Natural killer cell (primary cell): ENCODE measurements at regions not wholly inside any gene's neighbourhood (a gene's known extent, or its start where the extent isn't known, plus 50 kb on each side); places are given as distances from the start of the nearest gene placed in this dataset.

Experiments used
- ATAC-seq, 3 donors: fragments of 150-1000 bp in 2 of 3; fragments of 200-7000 bp in 1 of 3; cut with Tn5 transposase; 1 replicate in 1 of 3; 2 replicates in 2 of 3; pipeline ENCODE4 v1.10.0; 2021; ENCODE audit warnings: mild to moderate bottlenecking in 2 of 3, moderate library complexity in 2 of 3
- DNase-seq, 2 donors: peaks; one replicate each; pipeline versions ENCODE4 v3.0.0 to v3.0.0-alpha.2; 2013 to 2021; ENCODE audit warnings: mixed read lengths in 1 of 2
- H3K27ac ChIP-seq: one replicate; pipeline ENCODE4 v1.5.1; 2013; ENCODE audit warnings: mild to moderate bottlenecking, low read length
- H3K27me3 ChIP-seq: one replicate; pipeline ENCODE4 v1.6.1; 2013; ENCODE audit warnings: low read length; ENCODE audit not compliant: control insufficient read depth, insufficient read depth
- H3K36me3 ChIP-seq: one replicate; pipeline ENCODE4 v1.6.1; 2013; ENCODE audit warnings: low read length; ENCODE audit not compliant: control insufficient read depth, insufficient read depth
- H3K4me1 ChIP-seq: one replicate; pipeline ENCODE4 v1.6.1; 2013; ENCODE audit warnings: low read length; ENCODE audit not compliant: control insufficient read depth, insufficient read depth
- H3K4me3 ChIP-seq: one replicate; pipeline ENCODE4 v1.5.1; 2013; ENCODE audit warnings: low read length
- H3K9me3 ChIP-seq: one replicate; pipeline ENCODE4 v1.6.1; 2013; ENCODE audit warnings: low read length; ENCODE audit not compliant: control insufficient read depth, insufficient read depth
- H3K27ac Mint-ChIP-seq, 2 donors: one replicate each; pipeline ENCODE4 v1.8.0; 2022; ENCODE audit warnings: mild to moderate bottlenecking in 2 of 2, mixed read lengths in 2 of 2, moderate library complexity in 1 of 2
- H3K27me3 Mint-ChIP-seq, 2 donors: one replicate each; pipeline ENCODE4 v1.8.0; 2022; ENCODE audit warnings: low read depth in 2 of 2, mixed read lengths in 2 of 2
- H3K36me3 Mint-ChIP-seq: one replicate; pipeline ENCODE4 v1.8.0; 2022; ENCODE audit warnings: mixed read lengths
- H3K4me1 Mint-ChIP-seq, 2 donors: one replicate each; pipeline ENCODE4 v1.8.0; 2022; ENCODE audit warnings: mixed read lengths in 2 of 2
- H3K4me3 Mint-ChIP-seq: one replicate; pipeline ENCODE4 v1.8.0; 2022; ENCODE audit warnings: mild to moderate bottlenecking, moderate library complexity, mixed read lengths
- H3K9me3 Mint-ChIP-seq, 2 donors: one replicate each; pipeline ENCODE4 v1.8.0; 2022; ENCODE audit warnings: mixed read lengths in 2 of 2
- CTCF ChIP-seq: fragments of 200-600 bp; IDR thresholded peaks from one replicate; pipeline ENCODE4 v1.8.0; 2022; ENCODE audit warnings: antibody characterized with exemption
- WGBS: methylation state at CpG from one replicate; pipeline ENCODE4 v1.1.7; 2013; ENCODE audit warnings: missing lambda C conversion rate; ENCODE audit not compliant: insufficient coverage; 5-methylcytosine and 5-hydroxymethylcytosine counted together
- intact Hi-C: fragments of 100-400 bp; cut with micrococcal nuclease; formaldehyde crosslinking; loops from one replicate; pipeline ENCODE4 v1.14.2; 2022

- DNase-seq = no peak
Observed at GRCh38 chr4:3715855-3716630, 50.1 kb upstream of the ADRA2C start.

GRCh38 chr4:3715061-3715854 is 50.9 kb upstream of the ADRA2C start:
- ATAC-seq (no peak), DNase-seq (no peak)
- intact Hi-C loops = no loop called here
- H3K9me3 Mint-ChIP-seq = peaks cover 3 to 5% of the 10 kb centered on the region in 2 donors
- H3K36me3 Mint-ChIP-seq = no peaks in the 10 kb centered on the region
- H3K4me1 Mint-ChIP-seq = no peaks in the 10 kb centered on the region
- H3K9me3 ChIP-seq = no peaks in the 10 kb centered on the region
- H3K4me3 ChIP-seq = no peak overlapping the region
- no peaks in the 10 kb centered on the region for H3K36me3 ChIP-seq
- H3K27me3 ChIP-seq = no peaks in the 10 kb centered on the region
- H3K4me1 ChIP-seq = no peaks in the 10 kb centered on the region
- H3K27ac Mint-ChIP-seq = no peak overlapping the region
- H3K27me3 Mint-ChIP-seq = peaks cover 16 to 20% of the 10 kb centered on the region in 2 donors
- H3K27ac ChIP-seq = no peak overlapping the region
- no peak overlapping the region for H3K4me3 Mint-ChIP-seq
- TF ChIP-seq CTCF = no peak
- WGBS = 77% methylated on average over 23 of the region's 23 CpGs

More at GRCh38 chr4:3715855-3716630, 50.1 kb upstream of the ADRA2C start:
- no peaks in the 10 kb centered on the region for H3K4me1 Mint-ChIP-seq
- H3K27me3 Mint-ChIP-seq = peaks cover 16 to 27% of the 10 kb centered on the region in 2 donors
- no peak overlapping the region for H3K27ac Mint-ChIP-seq
- Histone ChIP-seq H3K9me3 (no peaks in the 10 kb centered on the region), H3K36me3 (no peaks in the 10 kb centered on the region), H3K27ac (no peak overlapping the region), H3K27me3 (no peaks in the 10 kb centered on the region), H3K4me1 (no peaks in the 10 kb centered on the region), H3K4me3 (no peak overlapping the region)
- no peak for ATAC-seq
- H3K9me3 Mint-ChIP-seq = peaks cover 3 to 5% of the 10 kb centered on the region in 2 donors
- intact Hi-C loops = no loop called here
- no peak overlapping the region for H3K4me3 Mint-ChIP-seq
- WGBS = 75% methylated on average over 23 of the region's 23 CpGs
- no peak for TF ChIP-seq CTCF
- no peaks in the 10 kb centered on the region for H3K36me3 Mint-ChIP-seq

GRCh38 chr4:3714642-3715001 is 51.6 kb upstream of the ADRA2C start:
- Mint-ChIP-seq H3K27me3 (peaks cover 12 to 15% of the 10 kb centered on the region in 2 donors), H3K27ac (no peak overlapping the region), H3K4me1 (no peaks in the 10 kb centered on the region), H3K9me3 (peaks cover 3 to 5% of the 10 kb centered on the region in 2 donors), H3K4me3 (no peak overlapping the region), H3K36me3 (no peaks in the 10 kb centered on the region)
- WGBS = 83% methylated on average over 4 of the region's 4 CpGs
- H3K4me1 ChIP-seq = no peaks in the 10 kb centered on the region
- ATAC-seq (peak in 1 of 3 donors; percentile 15), DNase-seq (no peak)
- no peak overlapping the region for H3K4me3 ChIP-seq
- no peaks in the 10 kb centered on the region for H3K27me3 ChIP-seq
- no peak overlapping the region for H3K27ac ChIP-seq
- no peaks in the 10 kb centered on the region for H3K36me3 ChIP-seq
- H3K9me3 ChIP-seq = no peaks in the 10 kb centered on the region
- TF ChIP-seq CTCF = no peak
- intact Hi-C loops = no loop called here
